Spleen (tissue), 7 donors: ENCODE measurements at regions not wholly inside any gene's neighbourhood (a gene's known extent, or its start where the extent isn't known, plus 50 kb on each side); places are given as distances from the start of the nearest gene placed in this dataset.

Experiments
- CTCF ChIP-seq, 11 experiments: fragments of 200-600 bp in 7 of 11; fragments of 450-650 bp in 4 of 11; sonication (generic) in 4 of 11; IDR thresholded peaks in 8 of 11; conservative IDR thresholded peaks in 3 of 11; 1 replicate in 7 of 11; 2 replicates in 4 of 11; pipeline versions ENCODE4 v1.4.0 to v1.8.0; 2016 to 2021; ENCODE audit warnings: antibody characterized with exemption in 11 of 11, inconsistent platforms in 4 of 11, mild to moderate bottlenecking in 1 of 11
- POLR2AphosphoS5 ChIP-seq, 3 donors: sonication (generic); formaldehyde crosslinking; IDR thresholded peaks; one replicate each; pipeline ENCODE4 v1.5.1; 2017; ENCODE audit warnings: antibody characterized with exemption in 3 of 3
- donor health status: DM: no; HTN: no; CAD: no; lungs with moderate emphysema.
- donor health status: DM: no; HTN: no; CAD: no.
- donor health status: DM: no; HTN: no; CAD: no.

GRCh38 chr2:196421880-196422279 is 217.6 kb upstream of the CCDC150 start:
- TF ChIP-seq POLR2AphosphoS5 (IDR thresholded peaks at IDR 0.05) (no peak), CTCF (IDR thresholded peaks at IDR 0.05 in 8 of 11, conservative IDR thresholded peaks at IDR 0.05 in 3 of 11) (no peak)
